Endothelial cell of umbilical vein (primary cell): ENCODE measurements at regions not wholly inside any gene's neighbourhood (a gene's known extent, or its start where the extent isn't known, plus 50 kb on each side); places are given as distances from the start of the nearest gene placed in this dataset.

Experiments used
- EZH2 ChIP-seq: IDR thresholded peaks from 2 replicates; pipeline ENCODE4 v1.6.1; 2012; ENCODE audit warnings: borderline replicate concordance, low read depth, mild to moderate bottlenecking, moderate library complexity, low read length, inconsistent platforms; ENCODE audit not compliant: severe bottlenecking
- FOS ChIP-seq: IDR thresholded peaks from 2 replicates; pipeline ENCODE4 v1.6.1; 2011; ENCODE audit warnings: mild to moderate bottlenecking, low read length, moderate library complexity, borderline replicate concordance; ENCODE audit not compliant: insufficient read depth
- JUN ChIP-seq: IDR thresholded peaks from 2 replicates; pipeline ENCODE4 v1.6.1; 2011; ENCODE audit warnings: borderline replicate concordance, low read depth; ENCODE audit not compliant: insufficient read length, insufficient read depth
- MYC ChIP-seq: IDR thresholded peaks from one replicate; pipeline ENCODE4 v1.6.1; 2011; ENCODE audit warnings: mild to moderate bottlenecking, low read depth, low read length
- POLR2A ChIP-seq: IDR thresholded peaks from 2 replicates; pipeline ENCODE4 v1.6.1; 2012; ENCODE audit warnings: low read depth, mild to moderate bottlenecking, control low read depth, low read length
- POLR2AphosphoS5 ChIP-seq: IDR thresholded peaks from 2 replicates; pipeline ENCODE4 v1.6.1; 2012; ENCODE audit warnings: low read depth, mild to moderate bottlenecking, control low read depth, low read length, moderate library complexity; ENCODE audit not compliant: insufficient read depth
- TF ChIP-seq, protein P1 (sequence below), 2 donors: IDR thresholded peaks; 1 replicate in 1 of 2; 2 replicates in 1 of 2; pipeline ENCODE4 v1.5.1; 2011; ENCODE audit warnings: low read length in 2 of 2, mild to moderate bottlenecking in 2 of 2, moderate library complexity in 2 of 2, control low read depth in 1 of 2, inconsistent platforms in 1 of 2, low read depth in 1 of 2; ENCODE audit not compliant: insufficient read depth in 1 of 2; ENCODE audit errors: extremely low read depth in 1 of 2
- TF ChIP-seq, protein P2 (sequence below): IDR thresholded peaks from 2 replicates; pipeline ENCODE4 v1.6.1; 2011; ENCODE audit not compliant: insufficient read depth, insufficient read length

DNA sequence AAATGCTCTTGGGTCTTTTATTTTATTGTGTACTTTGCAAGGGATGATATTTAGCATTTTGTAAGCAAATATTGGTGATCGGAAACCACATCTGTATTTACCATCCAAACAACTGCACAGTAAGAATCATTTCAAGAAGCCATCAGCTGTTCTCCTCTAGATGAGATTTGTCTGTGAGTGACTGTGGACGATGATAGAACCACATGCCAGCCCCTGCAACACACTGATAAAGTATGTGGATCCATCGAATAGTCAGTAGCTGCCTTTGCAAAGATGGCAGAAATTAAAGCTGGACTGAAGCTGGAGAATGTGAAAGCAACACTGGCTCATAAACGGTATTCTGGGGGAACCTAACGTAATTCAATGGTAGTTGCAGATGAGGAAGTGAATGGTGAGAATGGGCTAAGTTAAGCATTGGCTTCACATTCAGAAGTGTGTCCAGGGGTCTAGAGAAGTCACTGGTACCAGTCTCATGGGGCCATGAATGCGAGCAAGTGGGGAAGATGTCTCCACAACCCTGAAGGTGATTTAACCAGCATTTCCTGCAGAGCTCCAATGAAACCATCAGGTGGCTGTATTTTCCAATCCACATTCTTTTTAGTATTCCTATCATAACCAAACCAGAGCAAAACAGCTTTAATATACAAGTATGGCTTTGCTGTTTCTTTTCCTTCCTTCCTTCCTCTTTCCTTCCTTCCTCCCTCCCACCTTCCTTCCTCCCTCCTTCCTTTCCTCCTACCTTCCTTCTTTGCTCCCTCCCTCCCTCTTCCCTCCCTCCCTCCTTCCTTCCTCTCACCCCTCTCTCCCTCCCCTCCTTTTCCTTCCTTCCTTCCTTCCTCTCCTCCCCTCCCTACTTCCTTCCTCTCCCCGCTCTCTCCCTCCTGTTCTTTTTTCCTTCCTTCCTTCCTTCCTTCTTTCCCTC lies 169.4 kb downstream of the ABCA8 start:
- no peak for TF ChIP-seq POLR2A
- no peak for TF ChIP-seq MYC
- TF ChIP-seq POLR2AphosphoS5, result no peak
- TF ChIP-seq, protein P1, sequence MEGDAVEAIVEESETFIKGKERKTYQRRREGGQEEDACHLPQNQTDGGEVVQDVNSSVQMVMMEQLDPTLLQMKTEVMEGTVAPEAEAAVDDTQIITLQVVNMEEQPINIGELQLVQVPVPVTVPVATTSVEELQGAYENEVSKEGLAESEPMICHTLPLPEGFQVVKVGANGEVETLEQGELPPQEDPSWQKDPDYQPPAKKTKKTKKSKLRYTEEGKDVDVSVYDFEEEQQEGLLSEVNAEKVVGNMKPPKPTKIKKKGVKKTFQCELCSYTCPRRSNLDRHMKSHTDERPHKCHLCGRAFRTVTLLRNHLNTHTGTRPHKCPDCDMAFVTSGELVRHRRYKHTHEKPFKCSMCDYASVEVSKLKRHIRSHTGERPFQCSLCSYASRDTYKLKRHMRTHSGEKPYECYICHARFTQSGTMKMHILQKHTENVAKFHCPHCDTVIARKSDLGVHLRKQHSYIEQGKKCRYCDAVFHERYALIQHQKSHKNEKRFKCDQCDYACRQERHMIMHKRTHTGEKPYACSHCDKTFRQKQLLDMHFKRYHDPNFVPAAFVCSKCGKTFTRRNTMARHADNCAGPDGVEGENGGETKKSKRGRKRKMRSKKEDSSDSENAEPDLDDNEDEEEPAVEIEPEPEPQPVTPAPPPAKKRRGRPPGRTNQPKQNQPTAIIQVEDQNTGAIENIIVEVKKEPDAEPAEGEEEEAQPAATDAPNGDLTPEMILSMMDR (IDR thresholded peaks at IDR 0.05; ENCODE audit: extremely low read depth in 1 of 2, insufficient read depth in 1 of 2, low read depth in 1 of 2, low read length in 2 of 2), result no peak
- TF ChIP-seq EZH2, result no peak
- TF ChIP-seq, protein P2, sequence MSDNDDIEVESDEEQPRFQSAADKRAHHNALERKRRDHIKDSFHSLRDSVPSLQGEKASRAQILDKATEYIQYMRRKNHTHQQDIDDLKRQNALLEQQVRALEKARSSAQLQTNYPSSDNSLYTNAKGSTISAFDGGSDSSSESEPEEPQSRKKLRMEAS, result no peak
- no peak for TF ChIP-seq JUN
- TF ChIP-seq FOS, result no peak
